HG02588 (cell line): ENCODE measurements at regions not wholly inside any gene's neighbourhood (a gene's known extent, or its start where the extent isn't known, plus 50 kb on each side); places are given as distances from the start of the nearest gene placed in this dataset.
"Not testable (repeated sequence)": the region's sequence is repeated elsewhere in the genome, so short reads cannot be mapped to it uniquely, and the experiment has no call there.

Experiments
- ATAC-seq: cut with Tn5 transposase; IDR thresholded peaks from one replicate; pipeline ENCODE4 v1.9.1; 2021; ENCODE audit warnings: mild to moderate bottlenecking, moderate library complexity; ENCODE audit not compliant: unreplicated experiment

DNA sequence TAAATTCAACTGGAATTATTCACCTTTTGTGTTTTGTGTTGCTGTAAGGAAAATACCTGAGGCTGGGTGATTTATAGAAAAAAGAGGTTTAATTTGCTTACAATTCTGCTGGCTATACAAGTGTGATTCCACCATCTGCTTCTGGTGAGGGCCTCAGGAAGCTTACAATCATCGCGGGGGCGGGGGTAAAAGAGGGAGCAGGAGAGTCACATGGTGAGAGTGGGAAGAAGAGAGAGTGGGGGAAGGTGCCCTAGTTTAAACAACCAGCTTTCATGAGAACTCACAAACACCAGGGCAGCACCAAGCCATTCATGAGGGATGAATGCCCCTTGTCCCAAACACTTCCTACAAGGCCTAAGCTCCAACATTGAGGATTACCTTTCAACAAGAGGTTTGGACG is 760.7 kb upstream of the PCDH9 start:
- ATAC-seq: no peak

- no peak for ATAC-seq
Observed at GRCh38 chr13:67986234-67986633, 756.1 kb upstream of the PCDH9 start.

DNA sequence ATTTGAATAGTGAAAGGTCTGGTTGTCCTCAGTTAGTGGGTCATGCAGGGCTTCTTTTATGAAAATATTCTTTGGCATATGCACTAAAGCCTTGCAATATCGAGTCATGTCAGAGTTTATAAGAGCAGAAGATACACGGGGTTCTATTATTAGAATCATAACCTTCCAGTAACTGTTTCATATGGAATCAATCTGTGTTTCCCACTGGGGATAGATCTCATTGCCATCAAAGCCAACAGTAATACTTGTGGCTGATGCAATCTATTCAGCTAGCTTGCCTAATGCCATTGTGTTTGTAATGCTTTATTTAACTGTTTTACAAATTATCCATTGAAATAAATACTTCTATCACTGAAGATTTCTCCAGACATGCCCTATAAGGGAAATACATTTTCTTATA is 746.9 kb upstream of the PCDH9 start:
- ATAC-seq: no peak

GRCh38 chr13:67971291-67971690 is 741.2 kb upstream of the PCDH9 start:
- ATAC-seq: no peak

DNA sequence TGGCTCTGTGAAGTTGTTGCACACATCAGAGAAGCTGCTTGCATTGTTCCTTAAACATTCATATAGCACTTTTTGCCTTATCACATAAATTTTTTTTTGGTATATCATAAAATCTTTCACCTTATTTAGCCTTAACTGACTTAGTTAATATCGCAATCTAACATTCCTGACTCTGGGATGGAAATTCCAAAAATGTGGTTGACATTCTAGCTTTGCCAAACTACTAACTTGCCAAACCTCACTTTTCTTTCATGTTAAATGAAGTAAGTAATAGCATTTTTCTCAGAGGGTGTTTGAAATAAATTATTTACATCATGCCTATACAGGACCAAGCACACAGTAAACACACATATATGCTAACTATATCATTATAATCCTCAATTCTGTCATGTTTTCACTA is 736.9 kb upstream of the PCDH9 start:
- no peak for ATAC-seq

DNA sequence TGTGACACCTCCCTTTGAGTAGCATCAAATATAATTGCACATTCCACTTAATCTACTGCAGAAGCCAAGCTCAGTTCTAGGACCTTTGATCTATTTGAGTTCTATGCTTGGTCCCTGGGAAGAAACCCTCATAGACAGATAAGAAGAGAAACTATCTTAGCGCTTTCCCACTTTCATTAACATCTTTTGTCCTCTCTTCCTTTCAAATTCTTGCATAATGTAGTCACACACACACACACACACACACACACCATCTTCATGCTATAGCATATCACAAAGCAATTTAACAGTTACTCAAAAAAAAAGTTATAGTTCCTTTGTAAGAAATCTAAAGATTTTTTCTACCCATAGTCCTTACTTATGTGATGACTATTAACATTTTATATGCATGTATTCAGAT is 735.9 kb upstream of the PCDH9 start:
- ATAC-seq: no peak

DNA sequence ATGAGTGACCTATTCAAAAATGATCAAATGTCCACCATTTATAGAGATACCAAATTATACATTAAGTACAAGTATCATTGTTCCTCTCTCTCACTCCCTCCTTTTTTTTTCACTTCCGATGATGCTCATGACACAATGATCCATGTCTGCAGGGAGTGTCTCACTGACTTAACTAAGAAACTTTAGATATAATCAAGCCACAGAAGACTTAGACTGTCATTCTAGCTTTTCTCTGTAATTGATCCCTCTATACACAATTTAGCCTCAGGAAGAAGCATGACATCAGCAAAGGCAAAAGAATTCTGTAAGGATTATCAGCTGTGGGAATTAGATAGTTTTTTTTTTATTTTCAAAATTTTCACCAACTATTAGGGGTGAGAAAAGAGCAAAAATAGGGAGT is 734.9 kb upstream of the PCDH9 start:
- no peak for ATAC-seq

- no peak for ATAC-seq
Observed at GRCh38 chr13:67964091-67964490, 734.0 kb upstream of the PCDH9 start.

- no peak for ATAC-seq
Observed at GRCh38 chr13:67961331-67961730, 731.2 kb upstream of the PCDH9 start.

DNA sequence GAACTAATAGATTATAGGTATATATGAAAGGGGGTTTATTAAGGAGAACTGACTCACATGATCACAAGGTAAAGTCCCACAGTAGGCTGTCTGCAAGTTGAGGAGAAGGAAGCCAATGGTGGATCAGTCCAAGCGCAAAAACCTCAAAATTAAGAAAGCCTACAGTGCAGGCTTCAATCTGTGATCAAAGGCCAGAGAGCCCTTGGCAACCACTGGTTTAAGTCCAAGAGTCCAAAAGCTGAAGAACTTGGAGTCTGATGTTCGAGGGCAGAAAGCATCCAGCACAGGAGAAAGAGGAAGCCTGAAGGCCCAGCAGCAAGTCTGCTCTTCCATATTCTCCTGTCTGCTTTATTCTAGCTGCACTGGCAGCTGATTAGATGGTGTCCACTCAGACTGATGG is 721.3 kb upstream of the PCDH9 start:
- no peak for ATAC-seq

DNA sequence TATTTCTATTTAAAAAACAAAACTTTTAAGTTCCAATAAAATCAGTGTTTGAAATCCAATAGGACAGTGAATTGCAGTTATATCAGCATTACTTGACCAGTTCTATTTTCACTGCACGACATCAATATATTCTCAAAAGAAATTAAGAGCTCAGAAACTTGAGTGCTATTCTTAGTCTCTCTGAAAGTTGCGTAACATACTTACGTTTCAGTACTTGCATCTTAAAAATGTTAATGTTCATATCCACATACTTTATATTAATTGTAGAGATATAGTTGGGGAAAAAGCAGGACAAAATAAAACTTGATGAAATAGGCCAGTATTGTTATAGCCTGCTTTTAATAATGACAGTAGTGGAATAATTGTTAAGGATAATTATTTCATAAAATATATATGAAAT is 720.5 kb upstream of the PCDH9 start:
- no peak for ATAC-seq

DNA sequence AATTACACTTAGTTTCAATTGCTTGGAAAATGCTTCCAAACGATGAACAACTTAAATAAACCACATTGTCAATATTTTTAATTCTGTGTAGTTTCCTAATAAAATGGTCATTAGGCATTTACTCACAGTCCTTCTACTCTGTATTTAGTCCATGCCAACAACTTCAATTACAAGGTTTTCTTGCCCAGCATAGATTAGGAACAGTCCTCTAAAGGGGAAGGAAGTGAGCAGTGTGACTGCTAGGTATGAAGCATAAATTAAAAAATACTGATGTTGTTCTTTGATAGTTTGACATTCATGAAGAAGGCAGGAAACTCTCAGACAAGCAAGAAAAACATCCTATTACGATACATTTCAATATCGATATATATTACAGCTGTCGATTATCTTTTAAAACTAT is 716.0 kb upstream of the PCDH9 start:
- ATAC-seq: no peak

DNA sequence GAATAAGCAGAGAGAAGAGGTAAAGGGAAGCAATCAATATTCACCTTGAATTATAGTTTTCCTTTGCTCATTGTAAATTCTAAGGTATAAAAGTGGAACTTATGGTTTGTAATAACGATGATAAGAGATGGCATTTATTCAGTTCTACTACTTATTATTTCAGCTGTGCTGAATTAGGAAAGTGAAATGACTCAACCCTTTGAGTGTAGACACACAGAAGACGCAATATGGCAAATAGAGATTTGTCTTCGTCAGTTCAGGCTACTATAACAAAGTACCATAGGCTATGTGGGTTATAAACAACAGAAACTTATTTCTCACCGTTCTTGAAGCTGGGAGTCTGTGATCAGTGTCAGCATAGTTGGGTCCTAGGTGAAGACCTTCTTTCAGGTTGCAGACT is 713.0 kb upstream of the PCDH9 start:
- no peak for ATAC-seq

GRCh38 chr13:67935626-67936025 is 705.5 kb upstream of the PCDH9 start:
- ATAC-seq: no peak

- no peak for ATAC-seq
Observed at GRCh38 chr13:67934617-67935330, 704.6 kb upstream of the PCDH9 start.

GRCh38 chr13:67932991-67933390 is 702.9 kb upstream of the PCDH9 start:
- ATAC-seq: no peak

DNA sequence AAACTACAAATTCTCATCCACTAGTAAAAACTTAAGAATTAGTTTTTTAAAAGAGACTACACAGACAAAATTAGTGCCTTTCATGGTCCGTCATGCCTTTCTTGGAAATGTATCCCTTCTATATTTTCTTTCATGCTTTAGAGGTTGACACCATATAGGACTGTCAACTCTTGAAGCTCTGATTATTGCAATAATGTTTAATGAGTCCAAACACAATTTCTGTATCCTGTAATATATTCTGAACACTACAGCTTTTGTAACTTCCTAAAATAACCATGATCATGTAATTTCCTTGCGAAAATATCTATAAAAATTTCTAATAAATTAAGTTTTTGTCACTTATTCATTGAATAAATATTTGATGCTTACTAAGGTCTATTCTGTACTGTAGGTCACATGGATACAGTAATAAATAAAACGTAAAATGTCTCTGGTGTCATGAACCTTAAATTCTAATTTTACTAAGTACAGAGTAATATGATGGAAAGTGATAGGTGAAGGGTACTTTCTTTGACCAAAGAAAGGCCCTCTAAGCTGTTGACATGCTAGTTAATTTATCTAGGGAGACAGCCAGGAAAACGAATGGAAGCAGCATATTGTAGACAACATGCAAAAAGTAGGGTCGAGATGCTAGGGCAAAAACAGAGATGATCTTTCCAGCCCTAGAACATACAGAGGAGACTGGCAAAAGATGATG is 687.3 kb upstream of the PCDH9 start:
- no peak for ATAC-seq

GRCh38 chr13:67916650-67917049 is 686.5 kb upstream of the PCDH9 start:
- ATAC-seq: no peak

- ATAC-seq: no peak
Observed at GRCh38 chr13:67914535-67914934, 684.4 kb upstream of the PCDH9 start.

DNA sequence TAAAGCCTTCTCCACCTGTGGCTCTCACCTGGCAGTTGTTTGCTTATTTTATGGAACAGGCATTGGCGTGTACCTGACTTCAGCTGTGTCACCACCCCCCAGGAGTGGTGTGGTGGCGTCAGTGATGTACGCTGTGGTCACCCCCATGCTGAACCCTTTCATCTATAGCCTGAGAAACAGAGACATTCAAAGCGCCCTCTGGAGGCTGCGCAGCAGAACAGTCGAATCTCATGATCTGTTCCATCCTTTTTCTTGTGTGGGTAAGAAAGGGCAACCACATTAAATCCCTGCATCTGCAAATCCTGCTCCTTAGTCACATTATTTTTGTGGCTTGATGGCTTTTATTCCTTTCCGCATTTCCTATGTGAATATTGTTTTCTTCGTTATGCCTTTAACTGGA is 672.8 kb upstream of the PCDH9 start:
- ATAC-seq: not testable (repeated sequence)

- no peak for ATAC-seq
Observed at GRCh38 chr13:67880916-67881315, 650.8 kb upstream of the PCDH9 start.

DNA sequence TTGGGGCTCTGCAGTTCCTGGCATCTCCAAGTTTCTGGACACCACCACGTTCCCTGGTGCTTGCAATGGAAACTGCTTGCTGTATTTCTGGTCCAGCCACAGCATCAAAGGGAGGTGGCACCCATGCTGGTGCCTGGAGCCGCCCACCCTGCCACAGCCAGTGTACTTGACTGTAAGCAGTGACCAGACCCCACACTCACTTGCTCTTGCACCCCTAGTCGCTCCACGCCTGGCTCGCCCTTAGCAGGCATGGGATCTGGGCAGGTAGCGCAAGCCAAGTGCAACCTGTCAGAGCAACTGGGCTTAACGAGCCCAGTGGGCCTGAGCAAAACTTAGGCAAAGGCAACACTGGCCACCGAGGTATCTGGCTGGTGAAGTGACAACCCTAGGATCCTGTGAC is 648.2 kb upstream of the PCDH9 start:
- no peak for ATAC-seq

- ATAC-seq: no peak
Observed at GRCh38 chr13:67877031-67877430, 646.9 kb upstream of the PCDH9 start.
